ENCODE measurements at regions not wholly inside any gene's neighbourhood (a gene's known extent, or its start where the extent isn't known, plus 50 kb on each side); places are given as distances from the start of the nearest gene placed in this dataset.

GRCh38 chr2:183579686-183580085, 455.4 kb downstream of the NUP35 start:
- no peak for TF ChIP-seq CTCF (conservative IDR thresholded peaks at IDR 0.05; ENCODE audit: low read depth, low read length)
- TF ChIP-seq EZH2 (IDR thresholded peaks at IDR 0.05; ENCODE audit: low read length, unreplicated experiment): no peak
